ENCODE measurements at regions not wholly inside any gene's neighbourhood (a gene's known extent, or its start where the extent isn't known, plus 50 kb on each side); places are given as distances from the start of the nearest gene placed in this dataset.

- H3K9me3 ChIP-seq, result no peaks in the 10 kb centered on the region
- H3K4me3 ChIP-seq, result no peak overlapping the region
- DNase-seq (ENCODE audit: low spot score) (no peak), ATAC-seq (ENCODE audit: insufficient number of reproducible peaks, low FRiP score, low read depth) (no peak)
- no peaks in the 10 kb centered on the region for H3K36me3 ChIP-seq
- H3K4me1 ChIP-seq (ENCODE audit: control insufficient read depth in 1 of 2, low read depth in 2 of 2), result no peaks in the 10 kb centered on the region
- no peaks in the 10 kb centered on the region for H3K27me3 ChIP-seq (replicated peaks; ENCODE audit: insufficient read depth)
- H3K27ac ChIP-seq, result no peak overlapping the region
- no peak for TF ChIP-seq CTCF (IDR thresholded peaks at IDR 0.05)
Measured at GRCh38 chr4:12207396-12207795, 778.7 kb upstream of the HS3ST1 start.

GRCh38 chr4:12206091-12206490 is 777.4 kb upstream of the HS3ST1 start:
- Histone ChIP-seq H3K27ac (no peak overlapping the region), H3K9me3 (no peaks in the 10 kb centered on the region), H3K36me3 (no peaks in the 10 kb centered on the region), H3K4me1 (ENCODE audit: control insufficient read depth in 1 of 2, low read depth in 2 of 2) (no peaks in the 10 kb centered on the region), H3K27me3 (replicated peaks; ENCODE audit: insufficient read depth) (no peaks in the 10 kb centered on the region), H3K4me3 (no peak overlapping the region)
- DNase-seq (ENCODE audit: low spot score) (no peak), ATAC-seq (ENCODE audit: insufficient number of reproducible peaks, low FRiP score, low read depth) (no peak)
- no peak for TF ChIP-seq CTCF (IDR thresholded peaks at IDR 0.05)

GRCh38 chr4:12203945-12204344 is 775.3 kb upstream of the HS3ST1 start:
- Histone ChIP-seq H3K27me3 (replicated peaks; ENCODE audit: insufficient read depth) (no peaks in the 10 kb centered on the region), H3K9me3 (no peaks in the 10 kb centered on the region), H3K36me3 (no peaks in the 10 kb centered on the region), H3K4me3 (no peak overlapping the region), H3K4me1 (ENCODE audit: control insufficient read depth in 1 of 2, low read depth in 2 of 2) (no peaks in the 10 kb centered on the region), H3K27ac (no peak overlapping the region)
- DNase-seq (ENCODE audit: low spot score) (no peak), ATAC-seq (ENCODE audit: insufficient number of reproducible peaks, low FRiP score, low read depth) (no peak)
- no peak for TF ChIP-seq CTCF (IDR thresholded peaks at IDR 0.05)

GRCh38 chr4:12200226-12200625 is 771.5 kb upstream of the HS3ST1 start:
- no peaks in the 10 kb centered on the region for H3K27me3 ChIP-seq (replicated peaks; ENCODE audit: insufficient read depth)
- ATAC-seq (ENCODE audit: insufficient number of reproducible peaks, low FRiP score, low read depth) (no peak), DNase-seq (ENCODE audit: low spot score) (no peak)
- TF ChIP-seq CTCF (IDR thresholded peaks at IDR 0.05), result no peak
- H3K9me3 ChIP-seq, result no peaks in the 10 kb centered on the region
- no peaks in the 10 kb centered on the region for H3K36me3 ChIP-seq
- H3K4me1 ChIP-seq (ENCODE audit: control insufficient read depth in 1 of 2, low read depth in 2 of 2), result no peaks in the 10 kb centered on the region
- no peak overlapping the region for H3K4me3 ChIP-seq
- no peak overlapping the region for H3K27ac ChIP-seq

GRCh38 chr4:12186526-12186925 is 757.8 kb upstream of the HS3ST1 start:
- no peaks in the 10 kb centered on the region for H3K27me3 ChIP-seq (replicated peaks; ENCODE audit: insufficient read depth)
- H3K9me3 ChIP-seq, result no peaks in the 10 kb centered on the region
- H3K4me1 ChIP-seq (ENCODE audit: control insufficient read depth in 1 of 2, low read depth in 2 of 2), result no peaks in the 10 kb centered on the region
- DNase-seq (ENCODE audit: low spot score) (no peak), ATAC-seq (ENCODE audit: insufficient number of reproducible peaks, low FRiP score, low read depth) (no peak)
- no peak for TF ChIP-seq CTCF (IDR thresholded peaks at IDR 0.05)
- H3K27ac ChIP-seq, result no peak overlapping the region
- H3K4me3 ChIP-seq, result no peak overlapping the region
- no peaks in the 10 kb centered on the region for H3K36me3 ChIP-seq
